Myocyte (in vitro differentiated cells): ENCODE measurements at regions not wholly inside any gene's neighbourhood (a gene's known extent, or its start where the extent isn't known, plus 50 kb on each side); places are given as distances from the start of the nearest gene placed in this dataset.
"Not testable (repeated sequence)": the region's sequence is repeated elsewhere in the genome, so short reads cannot be mapped to it uniquely, and the experiment has no call there.

Experiments used
- DNase-seq: peaks from one replicate; pipeline ENCODE4 v3.0.0-alpha.2; 2012; ENCODE audit warnings: low read depth

- not testable (repeated sequence) for DNase-seq
Measured at GRCh38 chr7:153989742-153990425, 62.3 kb upstream of the DPP6 start.

- not testable (repeated sequence) for DNase-seq
Measured at GRCh38 chr7:153991471-153991870, 60.7 kb upstream of the DPP6 start.

- not testable (repeated sequence) for DNase-seq
Measured at GRCh38 chr7:153993402-153993801, 58.8 kb upstream of the DPP6 start.

GRCh38 chr7:153998896-153999295 lies 53.3 kb upstream of the DPP6 start:
- not testable (repeated sequence) for DNase-seq
